ENCODE measurements at regions not wholly inside any gene's neighbourhood (a gene's known extent, or its start where the extent isn't known, plus 50 kb on each side); places are given as distances from the start of the nearest gene placed in this dataset.

DNA sequence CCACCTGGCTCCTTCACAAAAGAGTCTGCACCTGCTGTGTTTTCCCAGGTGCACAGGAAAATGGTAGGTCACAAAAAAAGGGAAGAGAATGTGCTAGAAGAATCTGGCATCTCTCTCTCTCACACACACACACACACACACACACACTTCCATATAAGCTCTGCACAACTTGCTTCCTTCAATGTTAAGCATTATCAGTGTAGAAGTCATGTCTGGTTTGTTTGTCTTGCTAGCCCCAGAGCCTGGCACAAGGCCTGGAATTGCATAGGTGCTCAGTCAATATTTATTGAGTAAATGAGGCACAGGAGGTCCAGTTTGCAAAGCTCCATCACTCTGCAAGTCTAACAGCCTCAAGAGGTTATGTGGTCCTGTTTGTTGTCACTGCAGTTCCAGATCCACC is 867.3 kb upstream of the AUTS2 start:
- TF ChIP-seq, protein P1, sequence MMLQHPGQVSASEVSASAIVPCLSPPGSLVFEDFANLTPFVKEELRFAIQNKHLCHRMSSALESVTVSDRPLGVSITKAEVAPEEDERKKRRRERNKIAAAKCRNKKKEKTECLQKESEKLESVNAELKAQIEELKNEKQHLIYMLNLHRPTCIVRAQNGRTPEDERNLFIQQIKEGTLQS (IDR thresholded peaks at IDR 0.05), result no peak
- TF ChIP-seq, protein P2, sequence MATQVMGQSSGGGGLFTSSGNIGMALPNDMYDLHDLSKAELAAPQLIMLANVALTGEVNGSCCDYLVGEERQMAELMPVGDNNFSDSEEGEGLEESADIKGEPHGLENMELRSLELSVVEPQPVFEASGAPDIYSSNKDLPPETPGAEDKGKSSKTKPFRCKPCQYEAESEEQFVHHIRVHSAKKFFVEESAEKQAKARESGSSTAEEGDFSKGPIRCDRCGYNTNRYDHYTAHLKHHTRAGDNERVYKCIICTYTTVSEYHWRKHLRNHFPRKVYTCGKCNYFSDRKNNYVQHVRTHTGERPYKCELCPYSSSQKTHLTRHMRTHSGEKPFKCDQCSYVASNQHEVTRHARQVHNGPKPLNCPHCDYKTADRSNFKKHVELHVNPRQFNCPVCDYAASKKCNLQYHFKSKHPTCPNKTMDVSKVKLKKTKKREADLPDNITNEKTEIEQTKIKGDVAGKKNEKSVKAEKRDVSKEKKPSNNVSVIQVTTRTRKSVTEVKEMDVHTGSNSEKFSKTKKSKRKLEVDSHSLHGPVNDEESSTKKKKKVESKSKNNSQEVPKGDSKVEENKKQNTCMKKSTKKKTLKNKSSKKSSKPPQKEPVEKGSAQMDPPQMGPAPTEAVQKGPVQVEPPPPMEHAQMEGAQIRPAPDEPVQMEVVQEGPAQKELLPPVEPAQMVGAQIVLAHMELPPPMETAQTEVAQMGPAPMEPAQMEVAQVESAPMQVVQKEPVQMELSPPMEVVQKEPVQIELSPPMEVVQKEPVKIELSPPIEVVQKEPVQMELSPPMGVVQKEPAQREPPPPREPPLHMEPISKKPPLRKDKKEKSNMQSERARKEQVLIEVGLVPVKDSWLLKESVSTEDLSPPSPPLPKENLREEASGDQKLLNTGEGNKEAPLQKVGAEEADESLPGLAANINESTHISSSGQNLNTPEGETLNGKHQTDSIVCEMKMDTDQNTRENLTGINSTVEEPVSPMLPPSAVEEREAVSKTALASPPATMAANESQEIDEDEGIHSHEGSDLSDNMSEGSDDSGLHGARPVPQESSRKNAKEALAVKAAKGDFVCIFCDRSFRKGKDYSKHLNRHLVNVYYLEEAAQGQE (IDR thresholded peaks at IDR 0.05), result no peak
- TF ChIP-seq, protein P3, sequence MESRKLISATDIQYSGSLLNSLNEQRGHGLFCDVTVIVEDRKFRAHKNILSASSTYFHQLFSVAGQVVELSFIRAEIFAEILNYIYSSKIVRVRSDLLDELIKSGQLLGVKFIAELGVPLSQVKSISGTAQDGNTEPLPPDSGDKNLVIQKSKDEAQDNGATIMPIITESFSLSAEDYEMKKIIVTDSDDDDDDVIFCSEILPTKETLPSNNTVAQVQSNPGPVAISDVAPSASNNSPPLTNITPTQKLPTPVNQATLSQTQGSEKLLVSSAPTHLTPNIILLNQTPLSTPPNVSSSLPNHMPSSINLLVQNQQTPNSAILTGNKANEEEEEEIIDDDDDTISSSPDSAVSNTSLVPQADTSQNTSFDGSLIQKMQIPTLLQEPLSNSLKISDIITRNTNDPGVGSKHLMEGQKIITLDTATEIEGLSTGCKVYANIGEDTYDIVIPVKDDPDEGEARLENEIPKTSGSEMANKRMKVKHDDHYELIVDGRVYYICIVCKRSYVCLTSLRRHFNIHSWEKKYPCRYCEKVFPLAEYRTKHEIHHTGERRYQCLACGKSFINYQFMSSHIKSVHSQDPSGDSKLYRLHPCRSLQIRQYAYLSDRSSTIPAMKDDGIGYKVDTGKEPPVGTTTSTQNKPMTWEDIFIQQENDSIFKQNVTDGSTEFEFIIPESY (IDR thresholded peaks at IDR 0.05), result no peak
- TF ChIP-seq, protein P4, sequence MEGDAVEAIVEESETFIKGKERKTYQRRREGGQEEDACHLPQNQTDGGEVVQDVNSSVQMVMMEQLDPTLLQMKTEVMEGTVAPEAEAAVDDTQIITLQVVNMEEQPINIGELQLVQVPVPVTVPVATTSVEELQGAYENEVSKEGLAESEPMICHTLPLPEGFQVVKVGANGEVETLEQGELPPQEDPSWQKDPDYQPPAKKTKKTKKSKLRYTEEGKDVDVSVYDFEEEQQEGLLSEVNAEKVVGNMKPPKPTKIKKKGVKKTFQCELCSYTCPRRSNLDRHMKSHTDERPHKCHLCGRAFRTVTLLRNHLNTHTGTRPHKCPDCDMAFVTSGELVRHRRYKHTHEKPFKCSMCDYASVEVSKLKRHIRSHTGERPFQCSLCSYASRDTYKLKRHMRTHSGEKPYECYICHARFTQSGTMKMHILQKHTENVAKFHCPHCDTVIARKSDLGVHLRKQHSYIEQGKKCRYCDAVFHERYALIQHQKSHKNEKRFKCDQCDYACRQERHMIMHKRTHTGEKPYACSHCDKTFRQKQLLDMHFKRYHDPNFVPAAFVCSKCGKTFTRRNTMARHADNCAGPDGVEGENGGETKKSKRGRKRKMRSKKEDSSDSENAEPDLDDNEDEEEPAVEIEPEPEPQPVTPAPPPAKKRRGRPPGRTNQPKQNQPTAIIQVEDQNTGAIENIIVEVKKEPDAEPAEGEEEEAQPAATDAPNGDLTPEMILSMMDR (IDR thresholded peaks at IDR 0.05; ENCODE audit: low read depth, low read length, missing input control), result no peak
- no peak for TF ChIP-seq GABPA (IDR thresholded peaks at IDR 0.05 in 1 of 2, conservative IDR thresholded peaks at IDR 0.05 in 1 of 2)
- TF ChIP-seq, protein P5, sequence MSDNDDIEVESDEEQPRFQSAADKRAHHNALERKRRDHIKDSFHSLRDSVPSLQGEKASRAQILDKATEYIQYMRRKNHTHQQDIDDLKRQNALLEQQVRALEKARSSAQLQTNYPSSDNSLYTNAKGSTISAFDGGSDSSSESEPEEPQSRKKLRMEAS (IDR thresholded peaks at IDR 0.05), result no peak
